ENCODE measurements at regions not wholly inside any gene's neighbourhood (a gene's known extent, or its start where the extent isn't known, plus 50 kb on each side); places are given as distances from the start of the nearest gene placed in this dataset.
"Not testable (repeated sequence)": the region's sequence is repeated elsewhere in the genome, so short reads cannot be mapped to it uniquely, and the experiment has no call there.

DNA sequence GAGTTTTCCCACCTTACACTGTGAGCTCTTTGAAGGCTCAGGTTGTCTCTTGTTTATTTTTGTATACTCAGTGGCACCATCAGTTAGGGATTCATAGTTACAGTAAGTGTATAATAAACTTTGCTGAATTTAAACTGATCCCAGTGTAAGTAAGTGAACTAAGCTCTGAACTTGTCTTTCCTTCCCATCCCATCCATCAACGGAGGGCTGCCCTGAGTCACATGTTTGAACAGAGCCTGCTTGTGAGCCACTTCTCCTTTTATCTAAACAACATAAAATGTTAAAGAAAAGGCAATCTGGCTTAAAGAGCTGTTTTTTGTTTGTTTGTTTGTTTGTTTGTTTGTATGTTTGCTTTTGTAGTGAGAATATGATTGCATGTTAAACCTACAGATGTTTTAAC is 185.7 kb upstream of the MARCKS start:
- DNase-seq (ENCODE audit: low spot score in 2 of 2) = no peak
- H3K4me1 Mint-ChIP-seq = no peaks in the 10 kb centered on the region

DNA sequence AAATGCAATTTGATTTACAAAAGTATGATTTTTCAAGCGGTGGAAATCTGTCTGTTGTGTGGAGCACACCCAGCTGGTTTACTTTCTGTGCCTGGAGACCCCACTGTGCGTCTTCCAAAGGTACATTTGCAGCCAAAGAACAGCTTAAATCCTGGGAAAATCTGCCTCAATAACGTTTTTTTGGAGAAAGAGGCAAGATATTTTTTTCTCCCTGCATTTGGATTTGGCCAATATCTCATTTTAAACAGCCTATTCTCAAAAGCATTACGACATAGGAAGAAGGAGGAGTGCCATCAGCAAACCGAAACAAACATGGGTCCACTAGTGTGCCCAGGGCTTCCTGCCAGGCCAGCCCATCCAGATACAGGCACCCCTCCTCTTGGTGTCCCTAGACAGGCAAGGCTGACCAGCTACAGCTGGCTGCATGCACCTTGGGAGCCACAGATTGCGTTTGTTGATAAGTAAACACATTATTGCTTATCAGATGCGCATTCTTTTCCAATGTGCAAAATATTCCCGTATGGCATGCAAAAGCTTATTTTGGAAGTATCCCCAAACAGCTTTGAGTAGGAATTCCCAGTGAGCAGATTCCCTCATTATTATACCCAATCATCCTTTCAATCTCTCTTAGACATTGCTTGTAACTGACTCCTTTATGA is 184.5 kb upstream of the MARCKS start:
- Mint-ChIP-seq H3K27me3 (peaks cover 10% of the 10 kb centered on the region), H3K4me3 (no peak overlapping the region), H3K4me1 (no peaks in the 10 kb centered on the region), H3K36me3 (ENCODE audit: insufficient read depth) (no peaks in the 10 kb centered on the region), H3K27ac (ENCODE audit: low read depth) (no peak overlapping the region), H3K9me3 (no peaks in the 10 kb centered on the region)
- no peak for DNase-seq (ENCODE audit: low spot score in 2 of 2)
- no peak for ATAC-seq (replicated peaks; ENCODE audit: extremely low read depth, poor library complexity, severe bottlenecking)

More for the DNA sequence above, 185.7 kb upstream of the MARCKS start:
- no peak for ATAC-seq (replicated peaks; ENCODE audit: extremely low read depth, poor library complexity, severe bottlenecking)
- H3K27ac Mint-ChIP-seq (ENCODE audit: low read depth) = no peak overlapping the region
- H3K9me3 Mint-ChIP-seq = no peaks in the 10 kb centered on the region
- no peak overlapping the region for H3K4me3 Mint-ChIP-seq
- H3K27me3 Mint-ChIP-seq = peaks cover 10% of the 10 kb centered on the region
- no peaks in the 10 kb centered on the region for H3K36me3 Mint-ChIP-seq (ENCODE audit: insufficient read depth)

DNA sequence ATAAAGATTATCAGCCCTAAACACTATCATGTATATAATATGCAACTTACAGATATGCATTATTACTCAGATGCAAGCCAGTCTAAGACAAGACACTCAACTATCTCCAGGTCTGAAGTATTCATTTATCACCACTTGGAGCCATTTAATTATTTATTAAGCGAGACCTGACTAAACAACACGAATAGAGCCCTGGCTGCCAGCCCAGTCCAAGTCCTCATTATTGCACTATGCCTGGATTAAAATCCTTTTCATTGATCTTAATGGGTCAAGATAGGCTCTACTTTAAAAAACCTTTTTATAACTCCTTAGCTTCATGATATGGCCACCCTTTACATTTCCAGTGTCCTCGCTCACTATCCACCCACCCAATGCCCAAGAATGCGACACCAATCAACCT is 183.1 kb upstream of the MARCKS start:
- no peak for ATAC-seq (replicated peaks; ENCODE audit: extremely low read depth, poor library complexity, severe bottlenecking)
- Mint-ChIP-seq H3K9me3 (no peaks in the 10 kb centered on the region), H3K4me1 (no peaks in the 10 kb centered on the region), H3K4me3 (no peak overlapping the region), H3K27ac (ENCODE audit: low read depth) (no peak overlapping the region), H3K36me3 (ENCODE audit: insufficient read depth) (no peaks in the 10 kb centered on the region), H3K27me3 (peaks cover 10% of the 10 kb centered on the region)
- DNase-seq (ENCODE audit: low spot score in 2 of 2) = no peak

DNA sequence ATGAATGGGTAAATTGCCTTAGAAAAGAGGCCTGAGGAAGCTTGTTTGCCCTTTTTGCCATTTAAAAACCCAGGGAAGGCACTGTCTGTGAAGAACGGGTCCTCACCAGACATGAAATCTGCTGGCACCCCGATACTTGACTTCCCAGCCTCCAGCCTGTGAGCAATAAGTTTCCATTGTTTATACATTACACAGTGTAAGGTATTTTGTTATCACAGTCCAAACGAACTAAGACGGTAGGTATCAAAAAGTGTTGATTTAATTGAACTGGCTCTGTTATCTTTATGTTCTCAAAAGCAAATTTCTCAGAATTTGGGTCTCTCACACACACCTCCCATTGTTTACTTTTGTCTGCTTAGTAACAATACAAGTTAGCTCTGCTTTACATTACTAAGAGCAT is 181.1 kb upstream of the MARCKS start:
- no peak overlapping the region for H3K4me3 Mint-ChIP-seq
- DNase-seq (ENCODE audit: low spot score in 2 of 2) (no peak), ATAC-seq (replicated peaks; ENCODE audit: extremely low read depth, poor library complexity, severe bottlenecking) (no peak)
- no peaks in the 10 kb centered on the region for H3K4me1 Mint-ChIP-seq
- H3K27ac Mint-ChIP-seq (ENCODE audit: low read depth) = no peak overlapping the region
- H3K27me3 Mint-ChIP-seq = peaks cover 10% of the 10 kb centered on the region
- no peaks in the 10 kb centered on the region for H3K36me3 Mint-ChIP-seq (ENCODE audit: insufficient read depth)
- H3K9me3 Mint-ChIP-seq = no peaks in the 10 kb centered on the region

DNA sequence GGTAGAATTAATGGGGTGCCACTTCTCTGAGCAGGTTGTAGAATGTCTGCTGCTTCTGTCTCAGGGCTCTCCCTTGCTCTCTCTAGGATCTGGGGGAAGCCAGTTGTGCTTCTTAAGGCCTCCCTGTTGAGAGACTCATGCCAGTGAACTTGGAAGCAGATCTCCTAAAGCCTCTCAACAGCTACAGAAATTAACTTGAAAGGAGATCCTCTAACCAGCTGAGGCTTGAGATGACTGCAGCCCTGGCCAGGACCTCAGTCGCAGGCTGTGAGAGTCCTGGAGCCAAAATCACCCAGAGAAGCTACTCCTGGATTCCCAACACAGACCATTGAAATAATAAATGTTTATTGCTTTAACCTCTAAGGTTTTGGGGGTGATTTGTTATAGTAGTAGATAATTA is 180.2 kb upstream of the MARCKS start:
- H3K27ac Mint-ChIP-seq (ENCODE audit: low read depth) = no peak overlapping the region
- H3K4me1 Mint-ChIP-seq = no peaks in the 10 kb centered on the region
- H3K36me3 Mint-ChIP-seq (ENCODE audit: insufficient read depth) = no peaks in the 10 kb centered on the region
- H3K9me3 Mint-ChIP-seq = no peaks in the 10 kb centered on the region
- H3K4me3 Mint-ChIP-seq = no peak overlapping the region
- DNase-seq (ENCODE audit: low spot score in 2 of 2) (no peak), ATAC-seq (replicated peaks; ENCODE audit: extremely low read depth, poor library complexity, severe bottlenecking) (no peak)
- H3K27me3 Mint-ChIP-seq = peaks cover 4% of the 10 kb centered on the region

DNA sequence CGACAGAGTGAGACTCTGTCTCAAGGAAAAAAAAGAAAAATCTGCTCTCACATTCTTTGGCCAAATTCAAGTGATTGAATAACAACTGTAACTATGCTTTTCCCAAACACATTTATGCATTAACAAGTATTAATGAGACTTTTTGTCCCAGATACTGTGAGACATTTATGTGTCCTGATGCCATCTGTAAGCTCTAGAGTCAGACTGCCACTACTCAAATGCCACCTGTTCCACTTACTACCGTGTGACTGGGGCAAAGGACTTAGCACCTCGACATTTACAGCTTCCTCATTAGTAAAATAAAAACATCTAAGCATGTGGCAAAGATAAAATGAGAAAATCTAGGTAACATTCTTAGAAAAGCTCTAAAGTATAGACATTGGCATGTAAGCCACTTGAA is 178.1 kb upstream of the MARCKS start:
- ATAC-seq (replicated peaks; ENCODE audit: extremely low read depth, poor library complexity, severe bottlenecking) (no peak), DNase-seq (ENCODE audit: low spot score in 2 of 2) (no peak)
- Mint-ChIP-seq H3K36me3 (ENCODE audit: insufficient read depth) (no peaks in the 10 kb centered on the region), H3K9me3 (no peaks in the 10 kb centered on the region), H3K4me3 (no peak overlapping the region), H3K4me1 (no peaks in the 10 kb centered on the region), H3K27me3 (no peaks in the 10 kb centered on the region), H3K27ac (ENCODE audit: low read depth) (no peak overlapping the region)

DNA sequence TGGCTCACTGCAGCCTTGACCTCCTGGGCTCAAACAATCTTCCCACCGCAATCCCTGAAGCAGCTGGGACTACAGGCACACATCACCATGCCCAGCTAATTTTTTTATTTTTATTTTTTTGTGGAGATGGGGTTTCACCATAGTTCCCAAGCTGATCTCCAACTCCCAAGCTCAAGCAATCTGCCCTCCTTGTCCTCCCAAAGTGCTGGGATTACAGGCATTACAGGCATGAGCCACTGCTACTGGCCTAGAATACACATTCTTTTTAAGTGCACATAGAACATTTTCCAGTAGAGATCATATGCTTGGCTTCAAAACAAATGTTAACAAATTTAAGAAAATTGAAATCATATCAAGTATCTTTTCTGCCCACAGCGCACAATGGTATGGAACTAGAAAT is 176.8 kb upstream of the MARCKS start:
- DNase-seq (ENCODE audit: low spot score in 2 of 2) = no peak
- no peak for ATAC-seq (replicated peaks; ENCODE audit: extremely low read depth, poor library complexity, severe bottlenecking)
- no peaks in the 10 kb centered on the region for H3K4me1 Mint-ChIP-seq

DNA sequence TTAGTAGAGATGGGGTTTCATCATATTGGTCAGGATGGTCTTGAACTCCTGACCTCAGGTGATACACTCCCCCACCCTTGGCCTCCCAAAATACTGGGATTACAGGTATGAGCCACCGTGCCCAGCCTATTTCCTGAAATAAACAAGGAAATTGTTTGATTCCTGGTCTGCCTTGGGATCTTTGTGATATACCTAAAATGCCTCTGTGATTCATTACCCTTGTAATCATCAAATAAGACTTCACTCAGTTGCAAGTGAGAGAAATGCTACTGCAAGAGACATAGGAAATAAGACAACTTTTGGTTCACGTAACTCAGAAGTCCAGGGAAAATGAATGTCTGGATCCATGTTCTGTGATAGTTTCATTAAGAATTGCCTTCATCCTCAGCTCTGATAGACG is 173.2 kb upstream of the MARCKS start:
- Mint-ChIP-seq H3K4me3 (no peak overlapping the region), H3K36me3 (ENCODE audit: insufficient read depth) (no peaks in the 10 kb centered on the region), H3K27ac (ENCODE audit: low read depth) (no peak overlapping the region), H3K9me3 (no peaks in the 10 kb centered on the region), H3K27me3 (no peaks in the 10 kb centered on the region), H3K4me1 (no peaks in the 10 kb centered on the region)
- DNase-seq (ENCODE audit: low spot score in 2 of 2) (no peak), ATAC-seq (replicated peaks; ENCODE audit: extremely low read depth, poor library complexity, severe bottlenecking) (no peak)

More for the DNA sequence above, 176.8 kb upstream of the MARCKS start:
- H3K9me3 Mint-ChIP-seq = no peaks in the 10 kb centered on the region
- H3K4me3 Mint-ChIP-seq = no peak overlapping the region
- no peaks in the 10 kb centered on the region for H3K27me3 Mint-ChIP-seq
- no peak overlapping the region for H3K27ac Mint-ChIP-seq (ENCODE audit: low read depth)
- H3K36me3 Mint-ChIP-seq (ENCODE audit: insufficient read depth) = no peaks in the 10 kb centered on the region

DNA sequence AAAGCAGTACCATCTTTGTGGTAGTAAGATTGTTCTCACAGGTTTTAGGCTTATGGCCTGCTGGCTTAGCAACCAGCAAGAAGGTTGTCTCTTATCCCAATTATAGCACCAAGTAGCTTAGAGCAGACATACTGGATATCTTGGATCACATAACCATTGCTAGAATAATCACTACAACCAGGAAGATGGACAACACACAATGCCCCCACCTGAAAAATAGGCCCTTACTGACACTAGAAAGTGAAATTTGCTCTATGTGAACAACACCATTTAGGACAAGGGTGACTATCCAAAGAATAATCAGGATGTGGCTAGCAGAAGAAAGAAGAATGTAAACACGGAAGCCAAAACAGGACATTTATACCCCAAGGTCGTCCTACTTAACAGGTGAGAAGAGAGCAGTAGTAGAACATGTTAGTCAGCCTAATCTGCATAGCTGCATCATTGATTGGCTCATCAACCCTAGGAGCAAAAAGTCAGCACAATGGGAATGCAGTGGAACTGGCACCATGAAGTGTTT is 172.7 kb upstream of the MARCKS start:
- DNase-seq (ENCODE audit: low spot score in 2 of 2) (no peak), ATAC-seq (replicated peaks; ENCODE audit: extremely low read depth, poor library complexity, severe bottlenecking) (no peak)

DNA sequence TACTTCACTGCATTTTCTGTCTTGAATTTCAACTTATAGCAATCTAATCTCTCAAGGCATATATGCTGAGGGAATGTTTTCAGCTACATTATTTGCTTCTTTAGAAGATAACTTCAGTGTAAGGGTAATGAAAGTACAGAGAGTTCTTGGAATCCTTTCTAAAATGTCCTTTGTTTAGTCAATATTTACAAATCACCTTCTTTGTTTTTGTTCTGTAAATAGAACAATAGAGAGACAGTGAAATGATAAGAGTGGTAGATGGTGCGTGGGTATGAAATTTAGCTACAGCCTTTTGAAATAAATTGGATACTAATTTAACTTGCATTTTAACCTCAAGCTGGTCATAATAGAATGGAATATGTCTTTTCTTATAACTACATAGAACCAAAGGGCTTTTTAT is 171.1 kb upstream of the MARCKS start:
- ATAC-seq (replicated peaks; ENCODE audit: extremely low read depth, poor library complexity, severe bottlenecking) (no peak), DNase-seq (ENCODE audit: low spot score in 2 of 2) (no peak)
- no peaks in the 10 kb centered on the region for H3K27me3 Mint-ChIP-seq
- H3K4me1 Mint-ChIP-seq = no peaks in the 10 kb centered on the region
- no peak overlapping the region for H3K4me3 Mint-ChIP-seq
- no peak overlapping the region for H3K27ac Mint-ChIP-seq (ENCODE audit: low read depth)
- H3K36me3 Mint-ChIP-seq (ENCODE audit: insufficient read depth) = no peaks in the 10 kb centered on the region
- H3K9me3 Mint-ChIP-seq = no peaks in the 10 kb centered on the region

More for the DNA sequence above, 172.7 kb upstream of the MARCKS start:
- no peak overlapping the region for H3K27ac Mint-ChIP-seq (ENCODE audit: low read depth)
- H3K27me3 Mint-ChIP-seq = no peaks in the 10 kb centered on the region
- H3K36me3 Mint-ChIP-seq (ENCODE audit: insufficient read depth) = no peaks in the 10 kb centered on the region
- no peak overlapping the region for H3K4me3 Mint-ChIP-seq
- H3K4me1 Mint-ChIP-seq = no peaks in the 10 kb centered on the region
- no peaks in the 10 kb centered on the region for H3K9me3 Mint-ChIP-seq

DNA sequence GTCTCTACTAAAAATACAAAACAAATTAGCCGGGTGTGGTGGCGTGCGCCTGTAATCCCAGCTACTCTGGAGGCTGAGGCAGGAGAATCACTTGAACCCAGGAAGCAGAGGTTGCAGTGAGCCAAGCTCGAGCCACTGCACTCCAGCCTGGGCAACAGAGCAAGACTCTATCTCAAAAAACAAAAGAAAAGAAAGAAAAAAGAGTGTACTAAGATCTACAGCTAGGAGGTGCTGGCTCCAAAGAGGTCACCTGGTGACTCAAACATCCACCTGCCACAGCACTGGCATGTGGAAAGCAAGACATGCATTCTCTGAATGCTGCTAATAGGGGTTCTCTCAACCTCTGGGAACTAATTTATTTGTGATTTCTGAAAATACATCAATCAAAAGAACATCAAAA is 167.5 kb upstream of the MARCKS start:
- H3K36me3 Mint-ChIP-seq (ENCODE audit: insufficient read depth); ATAC-seq (replicated peaks; ENCODE audit: extremely low read depth, poor library complexity, severe bottlenecking); DNase-seq (ENCODE audit: low spot score in 2 of 2); H3K27me3 Mint-ChIP-seq; H3K27ac Mint-ChIP-seq (ENCODE audit: low read depth); H3K4me3 Mint-ChIP-seq; H3K9me3 Mint-ChIP-seq; H3K4me1 Mint-ChIP-seq: not testable (repeated sequence)

DNA sequence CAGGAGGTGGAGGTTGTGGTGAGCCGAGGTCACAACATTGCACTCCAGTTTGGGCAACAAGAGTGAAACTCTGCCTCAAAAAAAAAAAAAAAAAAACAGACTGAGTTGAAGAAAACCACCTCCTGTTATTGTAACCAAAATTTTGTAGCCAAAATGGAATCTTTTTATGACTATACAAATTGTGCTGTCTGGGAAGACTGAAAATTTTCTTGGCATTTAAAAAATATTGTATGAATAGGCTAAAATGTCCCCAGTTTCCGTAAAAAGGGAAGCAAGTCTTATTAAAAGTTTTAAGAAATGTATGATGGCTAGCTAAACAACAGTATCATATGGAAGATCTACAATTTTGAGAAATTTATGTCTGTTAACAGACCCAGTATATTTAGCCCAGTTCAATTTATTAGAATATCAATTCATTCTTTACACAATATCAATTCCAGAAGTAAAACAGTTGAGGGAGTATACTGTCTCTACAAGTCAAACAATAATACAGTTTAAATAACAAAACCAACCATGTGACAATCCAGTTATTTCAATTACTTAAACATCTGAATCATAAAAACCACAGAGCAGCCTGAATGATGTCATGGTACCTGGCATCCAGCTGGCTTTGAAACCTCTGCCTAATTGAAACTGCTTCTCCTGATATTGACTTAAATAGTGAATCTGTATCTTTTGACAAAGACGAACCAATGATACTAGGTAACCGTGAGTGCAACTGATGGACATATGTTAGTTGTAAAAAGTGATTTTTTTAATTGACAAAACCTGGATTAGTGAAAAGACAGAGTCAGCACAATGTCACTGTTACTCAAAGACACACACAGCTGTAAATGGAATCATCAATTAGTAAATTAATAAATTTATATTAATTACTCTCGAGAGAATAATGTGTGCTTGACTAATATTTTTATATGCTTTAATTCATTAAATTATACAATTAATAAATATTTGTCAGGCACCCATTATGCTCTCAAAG is 166.6 kb upstream of the MARCKS start:
- Mint-ChIP-seq H3K4me3 (no peak overlapping the region), H3K36me3 (ENCODE audit: insufficient read depth) (no peaks in the 10 kb centered on the region), H3K27me3 (no peaks in the 10 kb centered on the region), H3K9me3 (no peaks in the 10 kb centered on the region), H3K27ac (ENCODE audit: low read depth) (no peak overlapping the region), H3K4me1 (no peaks in the 10 kb centered on the region)
- DNase-seq (ENCODE audit: low spot score in 2 of 2) (no peak), ATAC-seq (replicated peaks; ENCODE audit: extremely low read depth, poor library complexity, severe bottlenecking) (no peak)

DNA sequence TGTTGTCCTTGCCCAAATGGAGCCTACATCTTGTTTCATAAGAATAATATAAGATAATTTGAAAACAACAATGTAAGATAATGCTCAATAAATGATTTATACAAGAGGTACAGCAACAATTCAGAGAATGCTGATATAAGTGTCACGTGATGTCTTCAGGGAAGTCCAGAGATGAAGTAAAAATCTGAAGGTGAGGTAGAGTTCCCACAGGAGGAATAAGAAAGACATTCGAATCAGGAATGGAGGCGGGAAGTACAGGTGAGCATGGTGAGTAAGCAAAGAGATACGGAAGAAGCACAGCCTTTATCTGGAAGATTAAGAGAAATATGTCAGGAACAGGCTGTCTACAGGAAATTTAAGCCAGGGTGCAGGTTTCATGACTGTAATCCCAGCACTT is 165.9 kb upstream of the MARCKS start:
- no peak for ATAC-seq (replicated peaks; ENCODE audit: extremely low read depth, poor library complexity, severe bottlenecking)
- Mint-ChIP-seq H3K27me3 (no peaks in the 10 kb centered on the region), H3K4me1 (no peaks in the 10 kb centered on the region), H3K36me3 (ENCODE audit: insufficient read depth) (no peaks in the 10 kb centered on the region), H3K4me3 (no peak overlapping the region), H3K9me3 (no peaks in the 10 kb centered on the region), H3K27ac (ENCODE audit: low read depth) (no peak overlapping the region)
- no peak for DNase-seq (ENCODE audit: low spot score in 2 of 2)

Data from central memory CD8-positive, alpha-beta T cell (primary cell).